PC-9 (cell line): ENCODE measurements at regions not wholly inside any gene's neighbourhood (a gene's known extent, or its start where the extent isn't known, plus 50 kb on each side); places are given as distances from the start of the nearest gene placed in this dataset.

Experiments
- BruUV-seq: library from RNA; stranded (reverse); fragments of 400-500 nt; replicated peaks from 2 replicates; lab custom pipeline; 2021; lab: Mats Ljungman, UMichigan
- CTCF ChIA-PET: fragments of 300-600 bp; sonication (Branson Sonifier 250); formaldehyde crosslinking; loops from one replicate; lab custom pipeline; 2022; ENCODE audit warnings: antibody characterized with exemption; lab: Charles Lee
- POLR2A ChIA-PET: fragments of 300-600 bp; sonication (Branson Sonifier 250); formaldehyde crosslinking; loops from one replicate; lab custom pipeline; 2022; ENCODE audit warnings: antibody characterized with exemption; ENCODE audit not compliant: unreplicated experiment; lab: Charles Lee
- DNase-seq, 2 experiments: peaks; one replicate each; pipeline versions ENCODE4 v3.0.0 to v3.0.0-alpha.2; 2015 to 2022; ENCODE audit warnings: mixed read lengths in 1 of 2
- H2AFZ ChIP-seq: fragments of 200-600 bp; sonication (generic); 2 replicates; pipeline ENCODE4 v1.8.1; 2017; ENCODE audit warnings: antibody characterized with exemption
- H3F3A ChIP-seq: fragments of 200-600 bp; sonication (generic); 2 replicates; pipeline ENCODE4 v1.8.1; 2017; ENCODE audit warnings: antibody characterized with exemption, mild to moderate bottlenecking, low read depth; ENCODE audit not compliant: insufficient read depth
- H3K27ac ChIP-seq: fragments of 200-600 bp; sonication (generic); 2 replicates; pipeline ENCODE4 v1.6.1; 2016; ENCODE audit warnings: mixed run types
- H3K27me3 ChIP-seq: fragments of 200-600 bp; sonication (generic); 2 replicates; pipeline ENCODE4 v1.6.1; 2016; ENCODE audit warnings: low read depth, mixed run types; ENCODE audit not compliant: insufficient read depth
- H3K36me3 ChIP-seq: fragments of 200-600 bp; sonication (generic); 2 replicates; pipeline ENCODE4 v1.6.1; 2016; ENCODE audit warnings: low read depth, mixed run types
- H3K4me1 ChIP-seq: fragments of 200-600 bp; sonication (generic); replicated peaks from 2 replicates; pipeline ENCODE4 v1.6.1; 2016; ENCODE audit warnings: mixed run types; ENCODE audit not compliant: insufficient read depth
- H3K4me2 ChIP-seq: fragments of 200-600 bp; sonication (generic); 2 replicates; pipeline ENCODE4 v1.6.1; 2017; ENCODE audit warnings: mixed run types
- H3K4me3 ChIP-seq: fragments of 200-600 bp; sonication (generic); 2 replicates; pipeline ENCODE4 v1.6.1; 2016; ENCODE audit warnings: mixed run types
- H3K79me2 ChIP-seq: fragments of 200-600 bp; sonication (generic); 2 replicates; pipeline ENCODE4 v1.6.1; 2017; ENCODE audit warnings: low read depth, mixed run types
- H3K9me2 ChIP-seq: fragments of 200-600 bp; sonication (generic); 2 replicates; pipeline ENCODE4 v1.8.1; 2017; ENCODE audit warnings: mild to moderate bottlenecking; ENCODE audit not compliant: insufficient read depth
- H3K9me3 ChIP-seq: fragments of 200-600 bp; sonication (generic); 2 replicates; pipeline ENCODE4 v1.8.1; 2016; ENCODE audit warnings: low read depth; ENCODE audit not compliant: insufficient read depth
- H4K20me1 ChIP-seq: fragments of 200-600 bp; sonication (generic); 2 replicates; pipeline ENCODE4 v1.8.1; 2017; ENCODE audit not compliant: insufficient read depth
- EZH2 ChIP-seq: fragments of 200-600 bp; sonication (generic); IDR thresholded peaks from 2 replicates; pipeline ENCODE4 v1.8.0; 2017; ENCODE audit warnings: antibody characterized with exemption, low read depth
- intact Hi-C: fragments of 100-400 bp; cut with micrococcal nuclease; formaldehyde crosslinking; loops from one replicate; pipeline ENCODE4 v1.10.0; 2022; ENCODE audit not compliant: unreplicated experiment
- TF ChIP-seq, protein P1 (sequence below): fragments of 200-600 bp; sonication (generic); conservative IDR thresholded peaks from 2 replicates; pipeline ENCODE4 v1.6.1; 2017; ENCODE audit warnings: mixed run types, antibody characterized with exemption, mild to moderate bottlenecking, moderate library complexity

DNA sequence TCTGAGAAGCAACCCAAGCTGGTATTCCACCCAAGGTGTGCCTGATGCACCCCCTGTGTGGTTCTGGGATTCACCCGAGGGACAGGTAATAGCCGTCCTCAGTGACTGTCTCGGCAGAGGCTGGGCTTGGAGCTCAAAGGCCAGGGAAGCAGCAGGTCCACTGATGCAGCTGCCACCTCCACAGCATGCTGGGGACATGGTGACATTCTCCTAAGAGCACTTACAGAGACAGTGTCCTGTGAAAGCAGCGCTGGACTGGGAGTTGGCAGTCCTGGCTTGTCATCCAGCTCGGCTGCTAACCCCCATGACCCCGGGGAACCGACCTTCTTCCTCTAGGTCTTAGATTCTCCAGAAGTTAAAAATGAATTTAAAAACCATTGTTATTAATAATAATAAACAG, 72.8 kb downstream of the RPUSD4 start:
- ChIA-PET CTCF (no interaction called here), POLR2A (no interaction called here)
- intact Hi-C loops: no loop called here
- Histone ChIP-seq H3K27ac (no peak overlapping the region), H3K4me2 (no peak overlapping the region), H3K9me2 (no peaks in the 10 kb centered on the region), H3K4me3 (no peak overlapping the region), H3K36me3 (no peaks in the 10 kb centered on the region), H3F3A (no peaks in the 10 kb centered on the region), H3K4me1 (no peaks in the 10 kb centered on the region), H2AFZ (no peak overlapping the region), H3K9me3 (no peaks in the 10 kb centered on the region), H3K27me3 (peaks cover 28% of the 10 kb centered on the region), H3K79me2 (no peaks in the 10 kb centered on the region), H4K20me1 (no peaks in the 10 kb centered on the region)
- DNase-seq: no peak
- no TSS peak for BruUV-seq
- TF ChIP-seq, protein P1, sequence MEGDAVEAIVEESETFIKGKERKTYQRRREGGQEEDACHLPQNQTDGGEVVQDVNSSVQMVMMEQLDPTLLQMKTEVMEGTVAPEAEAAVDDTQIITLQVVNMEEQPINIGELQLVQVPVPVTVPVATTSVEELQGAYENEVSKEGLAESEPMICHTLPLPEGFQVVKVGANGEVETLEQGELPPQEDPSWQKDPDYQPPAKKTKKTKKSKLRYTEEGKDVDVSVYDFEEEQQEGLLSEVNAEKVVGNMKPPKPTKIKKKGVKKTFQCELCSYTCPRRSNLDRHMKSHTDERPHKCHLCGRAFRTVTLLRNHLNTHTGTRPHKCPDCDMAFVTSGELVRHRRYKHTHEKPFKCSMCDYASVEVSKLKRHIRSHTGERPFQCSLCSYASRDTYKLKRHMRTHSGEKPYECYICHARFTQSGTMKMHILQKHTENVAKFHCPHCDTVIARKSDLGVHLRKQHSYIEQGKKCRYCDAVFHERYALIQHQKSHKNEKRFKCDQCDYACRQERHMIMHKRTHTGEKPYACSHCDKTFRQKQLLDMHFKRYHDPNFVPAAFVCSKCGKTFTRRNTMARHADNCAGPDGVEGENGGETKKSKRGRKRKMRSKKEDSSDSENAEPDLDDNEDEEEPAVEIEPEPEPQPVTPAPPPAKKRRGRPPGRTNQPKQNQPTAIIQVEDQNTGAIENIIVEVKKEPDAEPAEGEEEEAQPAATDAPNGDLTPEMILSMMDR: no peak
- TF ChIP-seq EZH2: no peak

DNA sequence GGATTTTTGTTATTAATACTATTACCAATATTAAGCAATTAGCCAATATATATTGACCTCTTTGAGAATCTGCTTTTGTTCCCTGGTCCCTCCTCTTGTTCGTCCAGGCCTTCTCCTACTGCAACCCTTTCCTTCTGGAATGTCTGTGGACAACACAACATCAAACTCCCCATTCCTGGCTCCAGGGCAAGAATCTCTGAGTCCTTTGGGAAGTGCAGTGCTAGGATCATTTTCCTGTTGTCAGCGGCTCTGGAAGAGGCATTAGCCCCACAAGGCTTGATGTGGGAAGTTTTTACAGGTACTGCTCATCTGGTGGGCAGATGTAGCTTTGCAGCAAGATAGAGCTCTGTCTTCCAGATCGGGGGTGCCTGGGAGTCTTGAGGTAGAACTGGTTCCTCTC, 74.3 kb downstream of the RPUSD4 start:
- no peaks in the 10 kb centered on the region for H4K20me1 ChIP-seq
- H3K4me1 ChIP-seq: peaks cover 6% of the 10 kb centered on the region
- no peak for DNase-seq
- H3K27ac ChIP-seq: no peak overlapping the region
- intact Hi-C loops: no loop called here
- no peaks in the 10 kb centered on the region for H3K9me2 ChIP-seq
- H3K4me3 ChIP-seq: no peak overlapping the region
- no peaks in the 10 kb centered on the region for H3F3A ChIP-seq
- ChIA-PET CTCF (no interaction called here), POLR2A (no interaction called here)
- no peaks in the 10 kb centered on the region for H3K9me3 ChIP-seq
- no peaks in the 10 kb centered on the region for H3K36me3 ChIP-seq
- H3K79me2 ChIP-seq: no peaks in the 10 kb centered on the region
- no peak overlapping the region for H3K4me2 ChIP-seq
- BruUV-seq: no TSS peak
- peaks cover 28% of the 10 kb centered on the region for H3K27me3 ChIP-seq
- TF ChIP-seq, protein P1: no peak
- no peak for TF ChIP-seq EZH2
- no peak overlapping the region for H2AFZ ChIP-seq

DNA sequence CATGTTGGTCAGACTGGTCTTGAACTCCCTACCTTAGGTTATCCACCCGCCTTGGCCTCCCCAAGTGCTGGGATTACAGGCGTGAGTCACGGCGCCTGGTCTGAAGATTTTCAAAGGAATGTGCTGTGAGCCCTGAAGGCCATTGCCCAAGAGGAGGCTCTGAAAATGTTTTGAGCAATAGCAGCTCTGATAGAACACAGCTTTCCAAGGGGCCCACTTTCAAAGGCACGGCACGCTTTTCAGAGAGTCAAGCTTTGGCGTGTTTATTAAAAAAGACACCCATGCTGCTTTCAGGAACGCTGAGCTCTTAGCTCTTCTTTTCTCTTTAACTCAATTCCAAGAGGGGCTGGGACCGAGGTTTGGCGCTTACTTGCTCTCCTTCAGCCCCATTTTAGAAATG, 73.8 kb upstream of the CDON start:
- Histone ChIP-seq H3F3A (no peaks in the 10 kb centered on the region), H3K9me2 (no peaks in the 10 kb centered on the region), H3K4me1 (peaks cover 12% of the 10 kb centered on the region), H3K36me3 (no peaks in the 10 kb centered on the region), H4K20me1 (no peaks in the 10 kb centered on the region), H3K27ac (no peak overlapping the region), H3K9me3 (no peaks in the 10 kb centered on the region), H3K79me2 (no peaks in the 10 kb centered on the region), H2AFZ (no peak overlapping the region), H3K4me2 (no peak overlapping the region), H3K4me3 (no peak overlapping the region), H3K27me3 (peaks cover 28% of the 10 kb centered on the region)
- intact Hi-C loops: no loop called here
- no peak for DNase-seq
- POLR2A ChIA-PET: no interaction called here
- CTCF ChIA-PET: no interaction called here
- TF ChIP-seq, protein P1: no peak
- BruUV-seq: no TSS peak
